Stimulated activated CD4-positive, alpha-beta T cell treated with anti-CD3 and anti-CD28 coated beads, Interleukin-1b, Interleukin-23, amount 100 ng/mL, for 1 hour (primary cell): ENCODE measurements at regions not wholly inside any gene's neighbourhood (a gene's known extent, or its start where the extent isn't known, plus 50 kb on each side); places are given as distances from the start of the nearest gene placed in this dataset.
"Not testable (repeated sequence)": the region's sequence is repeated elsewhere in the genome, so short reads cannot be mapped to it uniquely, and the experiment has no call there.

Source experiments
- DNase-seq, 2 donors: peaks; one replicate each; pipeline ENCODE4 v3.0.0-alpha.2; 2020; ENCODE audit warnings: low read depth in 2 of 2

GRCh38 chr3:70640481-70640880, 328.0 kb upstream of the MDFIC2 start:
- DNase-seq, result no peak

GRCh38 chr3:70635301-70635700, 322.9 kb upstream of the MDFIC2 start:
- DNase-seq, result no peak

- DNase-seq, result no peak
Measured at GRCh38 chr3:70631716-70632307, 319.4 kb upstream of the MDFIC2 start.

- DNase-seq, result no peak
Measured at GRCh38 chr3:70621451-70621850, 309.0 kb upstream of the MDFIC2 start.

- DNase-seq, result no peak
Measured at GRCh38 chr3:70620956-70621355, 308.5 kb upstream of the MDFIC2 start.

GRCh38 chr3:70620367-70620766, 307.9 kb upstream of the MDFIC2 start:
- no peak for DNase-seq

- DNase-seq, result no peak
Measured at GRCh38 chr3:70618151-70618550, 305.7 kb upstream of the MDFIC2 start.

- DNase-seq, result not testable (repeated sequence)
Measured at GRCh38 chr3:70617349-70617748, 304.9 kb upstream of the MDFIC2 start.

- no peak for DNase-seq
Measured at GRCh38 chr3:70615286-70615685, 302.8 kb upstream of the MDFIC2 start.

GRCh38 chr3:70614111-70614510, 301.7 kb upstream of the MDFIC2 start:
- no peak for DNase-seq

- no peak for DNase-seq
Measured at GRCh38 chr3:70612920-70613319, 300.5 kb upstream of the MDFIC2 start.

- not testable (repeated sequence) for DNase-seq
Measured at GRCh38 chr3:70611667-70612277, 299.3 kb upstream of the MDFIC2 start.

- DNase-seq, result no peak
Measured at GRCh38 chr3:70608434-70608833, 296.0 kb upstream of the MDFIC2 start.

GRCh38 chr3:70607469-70607868, 295.0 kb upstream of the MDFIC2 start:
- no peak for DNase-seq

- DNase-seq, result no peak
Measured at GRCh38 chr3:70606018-70606417, 293.6 kb upstream of the MDFIC2 start.

- DNase-seq, result no peak
Measured at GRCh38 chr3:70603103-70603502, 290.7 kb upstream of the MDFIC2 start.

- no peak for DNase-seq
Measured at GRCh38 chr3:70597312-70597711, 284.9 kb upstream of the MDFIC2 start.

- DNase-seq, result no peak
Measured at GRCh38 chr3:70583682-70584081, 271.2 kb upstream of the MDFIC2 start.

- no peak for DNase-seq
Measured at GRCh38 chr3:70582803-70583202, 270.4 kb upstream of the MDFIC2 start.

- DNase-seq, result no peak
Measured at GRCh38 chr3:70580021-70580420, 267.6 kb upstream of the MDFIC2 start.

- no peak for DNase-seq
Measured at GRCh38 chr3:70571696-70572095, 259.3 kb upstream of the MDFIC2 start.

GRCh38 chr3:70570584-70570983, 258.1 kb upstream of the MDFIC2 start:
- DNase-seq, result no peak

GRCh38 chr3:70568626-70569025, 256.2 kb upstream of the MDFIC2 start:
- no peak for DNase-seq

- no peak for DNase-seq
Measured at GRCh38 chr3:70565861-70566260, 253.4 kb upstream of the MDFIC2 start.
